Caco-2 (cell line): ENCODE measurements at regions not wholly inside any gene's neighbourhood (a gene's known extent, or its start where the extent isn't known, plus 50 kb on each side); places are given as distances from the start of the nearest gene placed in this dataset.

Experiments used
- BruUV-seq: library from RNA; stranded (reverse); fragments of 400-500 nt; replicated peaks from 2 replicates; lab custom pipeline; 2021; lab: Mats Ljungman, UMichigan
- CTCF ChIA-PET: fragments of 300-600 bp; sonication (Branson Sonifier 250); formaldehyde crosslinking; loops from one replicate; lab custom pipeline; 2022; ENCODE audit warnings: antibody characterized with exemption; lab: Charles Lee
- POLR2A ChIA-PET: fragments of 300-600 bp; sonication (Branson Sonifier 250); formaldehyde crosslinking; loops from one replicate; lab custom pipeline; 2022; ENCODE audit warnings: antibody characterized with exemption; lab: Charles Lee
- DNase-seq, 2 experiments: peaks; one replicate each; pipeline versions ENCODE4 v3.0.0 to v3.0.0-alpha.2; 2020 to 2022
- H3K27me3 ChIP-seq: replicated peaks from 2 replicates; pipeline ENCODE4 v1.6.0; 2011; ENCODE audit warnings: low read length; ENCODE audit not compliant: control insufficient read depth, insufficient read depth
- H3K36me3 ChIP-seq: 2 replicates; pipeline ENCODE4 v1.5.1; 2011; ENCODE audit warnings: low read length; ENCODE audit not compliant: control insufficient read depth, insufficient read depth
- H3K4me1 ChIP-seq: fragments of 250-450 bp; sonication (Bioruptor Pico); 2 replicates; pipeline ENCODE4 v1.5.1; 2020; ENCODE audit warnings: mild to moderate bottlenecking
- H3K4me3 ChIP-seq: 2 replicates; pipeline ENCODE4 v1.5.1; 2011; ENCODE audit warnings: low read depth, mild to moderate bottlenecking, control low read depth, low read length
- H3K9me3 ChIP-seq: fragments of 250-450 bp; sonication (Bioruptor Pico); 2 replicates; pipeline ENCODE4 v1.5.1; 2020; ENCODE audit warnings: mild to moderate bottlenecking, moderate library complexity
- H3K27ac Mint-ChIP-seq: one replicate; pipeline ENCODE4 v1.8.0; 2022; ENCODE audit warnings: mixed read lengths; ENCODE audit not compliant: unreplicated experiment
- H3K27me3 Mint-ChIP-seq: one replicate; pipeline ENCODE4 v1.8.0; 2022; ENCODE audit warnings: mixed read lengths; ENCODE audit not compliant: insufficient read depth, unreplicated experiment
- H3K36me3 Mint-ChIP-seq: one replicate; pipeline ENCODE4 v1.8.0; 2022; ENCODE audit warnings: mild to moderate bottlenecking, mixed read lengths; ENCODE audit not compliant: insufficient read depth, unreplicated experiment
- H3K4me1 Mint-ChIP-seq: one replicate; pipeline ENCODE4 v1.8.0; 2022; ENCODE audit warnings: low read depth, mixed read lengths; ENCODE audit not compliant: unreplicated experiment
- H3K4me3 Mint-ChIP-seq: one replicate; pipeline ENCODE4 v1.8.0; 2022; ENCODE audit warnings: mild to moderate bottlenecking, moderate library complexity, mixed read lengths; ENCODE audit not compliant: unreplicated experiment
- H3K9me3 Mint-ChIP-seq: one replicate; pipeline ENCODE4 v1.8.0; 2022; ENCODE audit warnings: mixed read lengths; ENCODE audit not compliant: unreplicated experiment
- intact Hi-C: fragments of 100-400 bp; cut with micrococcal nuclease; formaldehyde crosslinking; loops from one replicate; pipeline ENCODE4 v1.10.0; 2022; ENCODE audit not compliant: unreplicated experiment
- TF ChIP-seq, protein P1 (sequence below), 2 experiments: fragments of 200-600 bp in 1 of 2; IDR thresholded peaks; 1 replicate in 1 of 2; 2 replicates in 1 of 2; pipeline versions ENCODE4 v1.5.1 to v1.8.0; 2011 to 2022; ENCODE audit warnings: antibody characterized with exemption in 1 of 2, control low read depth in 1 of 2, inconsistent platforms in 1 of 2, low read depth in 1 of 2, low read length in 1 of 2, mild to moderate bottlenecking in 1 of 2, moderate library complexity in 1 of 2; ENCODE audit not compliant: insufficient read depth in 1 of 2, severe bottlenecking in 1 of 2, unreplicated experiment in 1 of 2

- ChIA-PET POLR2A (no interaction called here), CTCF (no interaction called here)
- H3K4me1 Mint-ChIP-seq: no peaks in the 10 kb centered on the region
- intact Hi-C loops: no loop called here
- TF ChIP-seq, protein P1, sequence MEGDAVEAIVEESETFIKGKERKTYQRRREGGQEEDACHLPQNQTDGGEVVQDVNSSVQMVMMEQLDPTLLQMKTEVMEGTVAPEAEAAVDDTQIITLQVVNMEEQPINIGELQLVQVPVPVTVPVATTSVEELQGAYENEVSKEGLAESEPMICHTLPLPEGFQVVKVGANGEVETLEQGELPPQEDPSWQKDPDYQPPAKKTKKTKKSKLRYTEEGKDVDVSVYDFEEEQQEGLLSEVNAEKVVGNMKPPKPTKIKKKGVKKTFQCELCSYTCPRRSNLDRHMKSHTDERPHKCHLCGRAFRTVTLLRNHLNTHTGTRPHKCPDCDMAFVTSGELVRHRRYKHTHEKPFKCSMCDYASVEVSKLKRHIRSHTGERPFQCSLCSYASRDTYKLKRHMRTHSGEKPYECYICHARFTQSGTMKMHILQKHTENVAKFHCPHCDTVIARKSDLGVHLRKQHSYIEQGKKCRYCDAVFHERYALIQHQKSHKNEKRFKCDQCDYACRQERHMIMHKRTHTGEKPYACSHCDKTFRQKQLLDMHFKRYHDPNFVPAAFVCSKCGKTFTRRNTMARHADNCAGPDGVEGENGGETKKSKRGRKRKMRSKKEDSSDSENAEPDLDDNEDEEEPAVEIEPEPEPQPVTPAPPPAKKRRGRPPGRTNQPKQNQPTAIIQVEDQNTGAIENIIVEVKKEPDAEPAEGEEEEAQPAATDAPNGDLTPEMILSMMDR (IDR thresholded peaks at IDR 0.05; ENCODE audit: insufficient read depth in 1 of 2, low read depth in 1 of 2, low read length in 1 of 2, severe bottlenecking in 1 of 2, unreplicated experiment in 1 of 2): no peak
- no peaks in the 10 kb centered on the region for H3K9me3 ChIP-seq
- BruUV-seq: no TSS peak
- no peaks in the 10 kb centered on the region for H3K36me3 ChIP-seq
- no peaks in the 10 kb centered on the region for H3K36me3 Mint-ChIP-seq
- no peak overlapping the region for H3K4me3 Mint-ChIP-seq
- no peaks in the 10 kb centered on the region for H3K27me3 ChIP-seq
- H3K27me3 Mint-ChIP-seq: no peaks in the 10 kb centered on the region
- H3K27ac Mint-ChIP-seq: no peak overlapping the region
- peaks cover 16% of the 10 kb centered on the region for H3K9me3 Mint-ChIP-seq
- H3K4me1 ChIP-seq: peaks cover 8% of the 10 kb centered on the region
- no peak for DNase-seq
- H3K4me3 ChIP-seq: no peak overlapping the region
These were observed 125.7 kb upstream of the CLINT1 start for GRCh38 chr5:157984611-157985010.

GRCh38 chr5:157983906-157984551, 125.1 kb upstream of the CLINT1 start:
- Histone ChIP-seq H3K36me3 (no peaks in the 10 kb centered on the region), H3K4me3 (no peak overlapping the region), H3K27me3 (no peaks in the 10 kb centered on the region), H3K9me3 (no peaks in the 10 kb centered on the region), H3K4me1 (peaks cover 2% of the 10 kb centered on the region)
- TF ChIP-seq, protein P1 (IDR thresholded peaks at IDR 0.05; ENCODE audit: insufficient read depth in 1 of 2, low read depth in 1 of 2, low read length in 1 of 2, severe bottlenecking in 1 of 2, unreplicated experiment in 1 of 2): no peak
- ChIA-PET CTCF (no interaction called here), POLR2A (no interaction called here)
- DNase-seq: no peak
- intact Hi-C loops: no loop called here
- H3K9me3 Mint-ChIP-seq: peaks cover 16% of the 10 kb centered on the region
- no peaks in the 10 kb centered on the region for H3K36me3 Mint-ChIP-seq
- no peaks in the 10 kb centered on the region for H3K27me3 Mint-ChIP-seq
- no peaks in the 10 kb centered on the region for H3K4me1 Mint-ChIP-seq
- H3K4me3 Mint-ChIP-seq: no peak overlapping the region
- no peak overlapping the region for H3K27ac Mint-ChIP-seq
- no TSS peak for BruUV-seq

- CTCF ChIA-PET: no interaction called here
- H3K27me3 ChIP-seq: no peaks in the 10 kb centered on the region
- H3K27ac Mint-ChIP-seq: no peak overlapping the region
- H3K4me3 Mint-ChIP-seq: no peak overlapping the region
- TF ChIP-seq, protein P1 (IDR thresholded peaks at IDR 0.05; ENCODE audit: insufficient read depth in 1 of 2, low read depth in 1 of 2, low read length in 1 of 2, severe bottlenecking in 1 of 2, unreplicated experiment in 1 of 2): no peak
- H3K36me3 Mint-ChIP-seq: no peaks in the 10 kb centered on the region
- peaks cover 4% of the 10 kb centered on the region for H3K9me3 Mint-ChIP-seq
- H3K9me3 ChIP-seq: no peaks in the 10 kb centered on the region
- POLR2A ChIA-PET: interaction anchor here (0.5 kb wide), 1 partner anchor 117 kb away, joined by 6 read pairs; no protein-coding TSS in a partner anchor
- no peak for DNase-seq
- H3K4me1 ChIP-seq: no peaks in the 10 kb centered on the region
- intact Hi-C loops: no loop called here
- BruUV-seq: no TSS peak
- no peak overlapping the region for H3K4me3 ChIP-seq
- H3K27me3 Mint-ChIP-seq: no peaks in the 10 kb centered on the region
- no peaks in the 10 kb centered on the region for H3K36me3 ChIP-seq
- peaks cover 5% of the 10 kb centered on the region for H3K4me1 Mint-ChIP-seq
These were observed 119.1 kb upstream of the CLINT1 start for GRCh38 chr5:157978061-157978460.
